Neural progenitor cell (in vitro differentiated cells): ENCODE measurements at regions not wholly inside any gene's neighbourhood (a gene's known extent, or its start where the extent isn't known, plus 50 kb on each side); places are given as distances from the start of the nearest gene placed in this dataset.

Experiments used
- CTCF ChIP-seq: fragments of 200-600 bp; sonication (generic); IDR thresholded peaks from 2 replicates; pipeline ENCODE4 v1.5.1; 2017; ENCODE audit warnings: antibody characterized with exemption, mild to moderate bottlenecking
- EZH2 ChIP-seq: fragments of 200-600 bp; sonication (generic); IDR thresholded peaks from 2 replicates; pipeline ENCODE4 v1.6.1; 2017; ENCODE audit warnings: antibody characterized with exemption, mild to moderate bottlenecking, moderate library complexity
- EZH2phosphoT487 ChIP-seq: fragments of 200-600 bp; sonication (generic); IDR thresholded peaks from 2 replicates; pipeline ENCODE4 v1.6.1; 2017; ENCODE audit warnings: antibody characterized with exemption

GRCh38 chr3:111332488-111333080 lies 209.4 kb upstream of the CD96 start:
- TF ChIP-seq EZH2 (no peak), CTCF (no peak), EZH2phosphoT487 (no peak)
